ENCODE measurements at regions not wholly inside any gene's neighbourhood (a gene's known extent, or its start where the extent isn't known, plus 50 kb on each side); places are given as distances from the start of the nearest gene placed in this dataset.

GRCh38 chr5:66378407-66378806 lies 217.8 kb upstream of the MAST4 start:
- Histone ChIP-seq H3K9me3 (no peaks in the 10 kb centered on the region), H3K9ac (no peak overlapping the region), H3K79me2 (ENCODE audit: insufficient read depth) (no peaks in the 10 kb centered on the region), H3K9me2 (no peaks in the 10 kb centered on the region), H4K20me1 (ENCODE audit: insufficient read depth) (no peaks in the 10 kb centered on the region), H3K36me3 (replicated peaks in 1 of 2; ENCODE audit: control insufficient read depth in 1 of 2, insufficient read depth in 2 of 2, low read length in 1 of 2) (no peaks in the 10 kb centered on the region), H3K27me3 (ENCODE audit: insufficient read depth) (no peaks in the 10 kb centered on the region), H3K4me3 (ENCODE audit: low read depth in 2 of 2, low read length in 1 of 2) (no peak overlapping the region), H3K27ac (ENCODE audit: low read depth in 2 of 2, low read length in 1 of 2) (no peak overlapping the region), H3K4me1 (ENCODE audit: control insufficient read depth in 1 of 2, insufficient read depth in 2 of 2, low read depth in 1 of 2, low read length in 1 of 2) (no peaks in the 10 kb centered on the region), H3F3A (replicated peaks; ENCODE audit: insufficient read depth) (no peaks in the 10 kb centered on the region), H3K4me2 (no peak overlapping the region), H2AFZ (ENCODE audit: low read depth) (no peak overlapping the region)
- TF ChIP-seq USF2 (IDR thresholded peaks at IDR 0.05; ENCODE audit: borderline replicate concordance, low read depth, low read length) = no peak
- TF ChIP-seq TCF12 (IDR thresholded peaks at IDR 0.05) = no peak
- TF ChIP-seq RFX5 (IDR thresholded peaks at IDR 0.05; ENCODE audit: low read length) = no peak
- no peak for TF ChIP-seq MXI1 (IDR thresholded peaks at IDR 0.05; ENCODE audit: low read depth, low read length)
- no peak for TF ChIP-seq SMC3 (IDR thresholded peaks at IDR 0.05; ENCODE audit: low read depth, low read length)
- TF ChIP-seq ZBTB33 (IDR thresholded peaks at IDR 0.05; ENCODE audit: borderline replicate concordance, low read depth) = no peak
- no peak for TF ChIP-seq CTCF (IDR thresholded peaks at IDR 0.05)
- no peak for TF ChIP-seq EP300 (IDR thresholded peaks at IDR 0.05; ENCODE audit: borderline replicate concordance in 1 of 2, low read depth in 1 of 2, low read length in 1 of 2)
- TF ChIP-seq NRF1 (IDR thresholded peaks at IDR 0.05; ENCODE audit: low read depth, low read length) = no peak
- no peak for TF ChIP-seq GABPA (IDR thresholded peaks at IDR 0.05; ENCODE audit: low read depth)
- TF ChIP-seq ELF1 (IDR thresholded peaks at IDR 0.05) = no peak
- TF ChIP-seq TAF1 (IDR thresholded peaks at IDR 0.05; ENCODE audit: borderline replicate concordance, low read depth, low read length) = no peak
- CTCF ChIA-PET = no interaction called here
- POLR2A ChIA-PET = no interaction called here
- DNase-seq = no peak
- WGBS (ENCODE audit: low lambda C conversion rate) = 15% methylated on average over 1 of the region's 1 CpG

GRCh38 chr5:66382152-66382551 lies 214.0 kb upstream of the MAST4 start:
- DNase-seq = no peak
- no peak overlapping the region for H2AFZ ChIP-seq (ENCODE audit: low read depth)
- H4K20me1 ChIP-seq (ENCODE audit: insufficient read depth) = no peaks in the 10 kb centered on the region
- no peak overlapping the region for H3K27ac ChIP-seq (ENCODE audit: low read depth in 2 of 2, low read length in 1 of 2)
- TF ChIP-seq SMC3 (IDR thresholded peaks at IDR 0.05; ENCODE audit: low read depth, low read length) (no peak), RXRA (IDR thresholded peaks at IDR 0.05; ENCODE audit: borderline replicate concordance, low read depth) (no peak), GATA2 (CRISPR knock-in tag; IDR thresholded peaks at IDR 0.05) (no peak), NRF1 (IDR thresholded peaks at IDR 0.05; ENCODE audit: low read depth, low read length) (no peak), MXI1 (IDR thresholded peaks at IDR 0.05; ENCODE audit: low read depth, low read length) (no peak), TCF12 (IDR thresholded peaks at IDR 0.05) (no peak), CHD2 (IDR thresholded peaks at IDR 0.05; ENCODE audit: low read length, partially characterized antibody) (no peak), NFIC (IDR thresholded peaks at IDR 0.05; ENCODE audit: borderline replicate concordance) (no peak), MEF2A (IDR thresholded peaks at IDR 0.05; ENCODE audit: borderline replicate concordance, low read depth) (no peak), EP300 (IDR thresholded peaks at IDR 0.05; ENCODE audit: borderline replicate concordance in 1 of 2, low read depth in 1 of 2, low read length in 1 of 2) (no peak), TAF1 (IDR thresholded peaks at IDR 0.05; ENCODE audit: borderline replicate concordance, low read depth, low read length) (no peak), PBX3 (IDR thresholded peaks at IDR 0.05) (no peak), FOXM1 (IDR thresholded peaks at IDR 0.05; ENCODE audit: low read depth) (no peak), USF2 (IDR thresholded peaks at IDR 0.05; ENCODE audit: borderline replicate concordance, low read depth, low read length) (no peak), GABPA (IDR thresholded peaks at IDR 0.05; ENCODE audit: low read depth) (no peak), TEAD4 (IDR thresholded peaks at IDR 0.05; ENCODE audit: borderline replicate concordance, insufficient read depth) (no peak), SIN3A (IDR thresholded peaks at IDR 0.05; ENCODE audit: borderline replicate concordance, low read depth, low read length) (no peak)
- H3K4me3 ChIP-seq (ENCODE audit: low read depth in 2 of 2, low read length in 1 of 2) = no peak overlapping the region
- POLR2A ChIA-PET = no interaction called here
- H3K27me3 ChIP-seq (ENCODE audit: insufficient read depth) = no peaks in the 10 kb centered on the region
- H3K36me3 ChIP-seq (replicated peaks in 1 of 2; ENCODE audit: control insufficient read depth in 1 of 2, insufficient read depth in 2 of 2, low read length in 1 of 2) = no peaks in the 10 kb centered on the region
- no peaks in the 10 kb centered on the region for H3K4me1 ChIP-seq (ENCODE audit: control insufficient read depth in 1 of 2, insufficient read depth in 2 of 2, low read depth in 1 of 2, low read length in 1 of 2)
- CTCF ChIA-PET = no interaction called here
- WGBS (ENCODE audit: low lambda C conversion rate) = 60% methylated on average over 3 of the region's 3 CpGs
- H3K9me3 ChIP-seq = no peaks in the 10 kb centered on the region
- no peaks in the 10 kb centered on the region for H3F3A ChIP-seq (replicated peaks; ENCODE audit: insufficient read depth)
- H3K9ac ChIP-seq = no peak overlapping the region
- no peaks in the 10 kb centered on the region for H3K79me2 ChIP-seq (ENCODE audit: insufficient read depth)
- no peak overlapping the region for H3K4me2 ChIP-seq
- no peaks in the 10 kb centered on the region for H3K9me2 ChIP-seq
